HEK293 (cell line): ENCODE measurements at regions not wholly inside any gene's neighbourhood (a gene's known extent, or its start where the extent isn't known, plus 50 kb on each side); places are given as distances from the start of the nearest gene placed in this dataset.

Source experiments
- CTCF ChIP-seq: fragments of 450-650 bp; formaldehyde crosslinking; IDR thresholded peaks from 2 replicates; pipeline ENCODE4 v1.5.1; 2016; ENCODE audit warnings: missing biosample characterization, missing genetic modification characterization
- KLF9 ChIP-seq: fragments of 450-650 bp; formaldehyde crosslinking; IDR thresholded peaks from 2 replicates; pipeline ENCODE4 v1.5.1; 2016; ENCODE audit warnings: missing biosample characterization, missing genetic modification characterization, low read depth
- PATZ1 ChIP-seq: fragments of 450-650 bp; formaldehyde crosslinking; IDR thresholded peaks from 2 replicates; pipeline ENCODE4 v1.5.1; 2016; ENCODE audit warnings: missing biosample characterization, missing genetic modification characterization
- ZBTB1 ChIP-seq: fragments of 450-650 bp; formaldehyde crosslinking; IDR thresholded peaks from 2 replicates; pipeline ENCODE4 v1.5.1; 2016; ENCODE audit warnings: missing biosample characterization, missing genetic modification characterization
- ZNF24 ChIP-seq: fragments of 450-650 bp; formaldehyde crosslinking; IDR thresholded peaks from 2 replicates; pipeline ENCODE4 v1.5.1; 2016; ENCODE audit warnings: missing biosample characterization, missing genetic modification characterization
- ZNF280D ChIP-seq: fragments of 450-650 bp; formaldehyde crosslinking; IDR thresholded peaks from 2 replicates; pipeline ENCODE4 v1.5.1; 2016; ENCODE audit warnings: missing biosample characterization, missing genetic modification characterization
- ZNF292 ChIP-seq: fragments of 450-650 bp; formaldehyde crosslinking; IDR thresholded peaks from 2 replicates; pipeline ENCODE4 v1.5.1; 2016; ENCODE audit warnings: low read depth, missing biosample characterization, missing genetic modification characterization, borderline replicate concordance
- ZNF629 ChIP-seq: fragments of 450-650 bp; formaldehyde crosslinking; IDR thresholded peaks from 2 replicates; pipeline ENCODE4 v1.5.1; 2017; ENCODE audit warnings: missing biosample characterization, missing genetic modification characterization
- ZNF707 ChIP-seq: fragments of 450-650 bp; formaldehyde crosslinking; IDR thresholded peaks from 2 replicates; pipeline ENCODE4 v1.5.1; 2016; ENCODE audit warnings: missing biosample characterization, missing genetic modification characterization
- ZNF776 ChIP-seq: fragments of 450-650 bp; formaldehyde crosslinking; IDR thresholded peaks from 2 replicates; pipeline ENCODE4 v1.5.0; 2017; ENCODE audit warnings: missing biosample characterization, missing genetic modification characterization, borderline replicate concordance
- ZSCAN23 ChIP-seq: fragments of 450-650 bp; formaldehyde crosslinking; IDR thresholded peaks from 2 replicates; pipeline ENCODE4 v1.5.1; 2016; ENCODE audit warnings: missing biosample characterization, missing genetic modification characterization
- TF ChIP-seq, protein P1 (sequence below): fragments of 450-650 bp; formaldehyde crosslinking; IDR thresholded peaks from 2 replicates; pipeline ENCODE4 v1.5.1; 2016; ENCODE audit warnings: missing biosample characterization, missing genetic modification characterization

DNA sequence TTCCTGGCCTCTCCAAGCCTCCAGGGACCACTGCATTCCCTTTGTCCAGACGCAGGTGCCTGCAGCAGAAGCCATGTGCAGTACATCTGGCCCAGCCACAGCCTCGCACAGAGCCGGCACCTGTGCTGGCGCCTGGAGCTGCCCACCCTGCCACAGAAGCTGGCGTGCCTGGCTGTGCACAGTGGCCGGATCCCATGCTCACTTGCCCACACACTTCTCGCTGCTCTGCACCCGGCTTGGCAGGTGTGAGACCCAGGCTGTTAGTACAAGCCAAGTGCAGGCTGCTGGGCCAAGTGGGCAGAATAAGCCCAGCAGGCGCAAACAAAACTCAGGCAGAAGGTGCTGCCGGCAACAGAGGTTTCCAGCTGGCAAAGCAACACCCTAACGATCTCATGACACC lies 124.5 kb upstream of the CCDC150 start:
- TF ChIP-seq, protein P1, sequence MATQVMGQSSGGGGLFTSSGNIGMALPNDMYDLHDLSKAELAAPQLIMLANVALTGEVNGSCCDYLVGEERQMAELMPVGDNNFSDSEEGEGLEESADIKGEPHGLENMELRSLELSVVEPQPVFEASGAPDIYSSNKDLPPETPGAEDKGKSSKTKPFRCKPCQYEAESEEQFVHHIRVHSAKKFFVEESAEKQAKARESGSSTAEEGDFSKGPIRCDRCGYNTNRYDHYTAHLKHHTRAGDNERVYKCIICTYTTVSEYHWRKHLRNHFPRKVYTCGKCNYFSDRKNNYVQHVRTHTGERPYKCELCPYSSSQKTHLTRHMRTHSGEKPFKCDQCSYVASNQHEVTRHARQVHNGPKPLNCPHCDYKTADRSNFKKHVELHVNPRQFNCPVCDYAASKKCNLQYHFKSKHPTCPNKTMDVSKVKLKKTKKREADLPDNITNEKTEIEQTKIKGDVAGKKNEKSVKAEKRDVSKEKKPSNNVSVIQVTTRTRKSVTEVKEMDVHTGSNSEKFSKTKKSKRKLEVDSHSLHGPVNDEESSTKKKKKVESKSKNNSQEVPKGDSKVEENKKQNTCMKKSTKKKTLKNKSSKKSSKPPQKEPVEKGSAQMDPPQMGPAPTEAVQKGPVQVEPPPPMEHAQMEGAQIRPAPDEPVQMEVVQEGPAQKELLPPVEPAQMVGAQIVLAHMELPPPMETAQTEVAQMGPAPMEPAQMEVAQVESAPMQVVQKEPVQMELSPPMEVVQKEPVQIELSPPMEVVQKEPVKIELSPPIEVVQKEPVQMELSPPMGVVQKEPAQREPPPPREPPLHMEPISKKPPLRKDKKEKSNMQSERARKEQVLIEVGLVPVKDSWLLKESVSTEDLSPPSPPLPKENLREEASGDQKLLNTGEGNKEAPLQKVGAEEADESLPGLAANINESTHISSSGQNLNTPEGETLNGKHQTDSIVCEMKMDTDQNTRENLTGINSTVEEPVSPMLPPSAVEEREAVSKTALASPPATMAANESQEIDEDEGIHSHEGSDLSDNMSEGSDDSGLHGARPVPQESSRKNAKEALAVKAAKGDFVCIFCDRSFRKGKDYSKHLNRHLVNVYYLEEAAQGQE (tag by site-specific recombination): no peak
- TF ChIP-seq ZBTB1 (tag by site-specific recombination): no peak
- TF ChIP-seq CTCF (tag by site-specific recombination): no peak
- TF ChIP-seq PATZ1 (tag by site-specific recombination): no peak
- TF ChIP-seq ZNF629 (tag by site-specific recombination): no peak
- TF ChIP-seq ZNF280D (tag by site-specific recombination): no peak
- no peak for TF ChIP-seq KLF9
- no peak for TF ChIP-seq ZNF292
- no peak for TF ChIP-seq ZNF24 (tag by site-specific recombination)
- TF ChIP-seq ZNF707: no peak
- no peak for TF ChIP-seq ZNF776 (tag by site-specific recombination)
- no peak for TF ChIP-seq ZSCAN23 (tag by site-specific recombination)
